ENCODE measurements at regions not wholly inside any gene's neighbourhood (a gene's known extent, or its start where the extent isn't known, plus 50 kb on each side); places are given as distances from the start of the nearest gene placed in this dataset.
A peak's percentile ranks its signal among the peaks of the same experiment; 100 is the strongest.

GRCh38 chr15:91473894-91474545 is 374.0 kb downstream of the SV2B start:
- ATAC-seq (no peak), DNase-seq (no peak)
- no peaks in the 10 kb centered on the region for H3K36me3 ChIP-seq (ENCODE audit: low read depth, low read length)
- H3K9me2 ChIP-seq (replicated peaks; ENCODE audit: low read length) = no peaks in the 10 kb centered on the region
- no peaks in the 10 kb centered on the region for H3K4me1 ChIP-seq (ENCODE audit: insufficient read depth, low read length)
- no peaks in the 10 kb centered on the region for H4K20me1 ChIP-seq (ENCODE audit: low read length)
- no peak overlapping the region for H3K4me2 ChIP-seq (ENCODE audit: low read length)
- POLR2A ChIA-PET (ENCODE audit: unreplicated experiment) = no interaction called here
- no peak for TF ChIP-seq EZH2 (IDR thresholded peaks at IDR 0.05; ENCODE audit: low read length, unreplicated experiment)
- no peak for TF ChIP-seq CTCF (conservative IDR thresholded peaks at IDR 0.05; ENCODE audit: low read depth, low read length)
- no peaks in the 10 kb centered on the region for H3F3A ChIP-seq (ENCODE audit: low read length, unreplicated experiment)
- H3K27ac ChIP-seq (ENCODE audit: low read length) = no peak overlapping the region
- no peaks in the 10 kb centered on the region for H3K9me3 ChIP-seq (ENCODE audit: low read length)
- BruUV-seq (replicated peaks) = no TSS peak
- H3K9ac ChIP-seq (ENCODE audit: low read length) = no peak overlapping the region
- no peak overlapping the region for H3K4me3 ChIP-seq (ENCODE audit: low read length)
- H2AFZ ChIP-seq (ENCODE audit: low read length) = no peak overlapping the region
- H3K27me3 ChIP-seq (ENCODE audit: low read length) = peaks cover 43% of the 10 kb centered on the region
- intact Hi-C loops (cut with micrococcal nuclease) = no loop called here
- no peaks in the 10 kb centered on the region for H3K79me2 ChIP-seq (ENCODE audit: low read length)
- CTCF ChIA-PET = no interaction called here

GRCh38 chr15:91476861-91477260 is 376.6 kb upstream of the SLCO3A1 start:
- H3K79me2 ChIP-seq (ENCODE audit: low read length) = no peaks in the 10 kb centered on the region
- POLR2A ChIA-PET (ENCODE audit: unreplicated experiment) = no interaction called here
- no peak overlapping the region for H3K4me2 ChIP-seq (ENCODE audit: low read length)
- no peaks in the 10 kb centered on the region for H3K4me1 ChIP-seq (ENCODE audit: insufficient read depth, low read length)
- no peaks in the 10 kb centered on the region for H3K9me2 ChIP-seq (replicated peaks; ENCODE audit: low read length)
- H3F3A ChIP-seq (ENCODE audit: low read length, unreplicated experiment) = no peaks in the 10 kb centered on the region
- H4K20me1 ChIP-seq (ENCODE audit: low read length) = no peaks in the 10 kb centered on the region
- TF ChIP-seq EZH2phosphoT487 (IDR thresholded peaks at IDR 0.05; ENCODE audit: borderline replicate concordance, low read length) (no peak), CTCF (conservative IDR thresholded peaks at IDR 0.05; ENCODE audit: low read depth, low read length) (peak; percentile 33; the same call in 1 of the 2 replicates)
- H3K4me3 ChIP-seq (ENCODE audit: low read length) = no peak overlapping the region
- no TSS peak for BruUV-seq (replicated peaks)
- H3K27ac ChIP-seq (ENCODE audit: low read length) = no peak overlapping the region
- ATAC-seq (no peak), DNase-seq (no peak)
- no peak overlapping the region for H2AFZ ChIP-seq (ENCODE audit: low read length)
- H3K9me3 ChIP-seq (ENCODE audit: low read length) = no peaks in the 10 kb centered on the region
- no peaks in the 10 kb centered on the region for H3K36me3 ChIP-seq (ENCODE audit: low read depth, low read length)
- H3K27me3 ChIP-seq (ENCODE audit: low read length) = peaks cover 45% of the 10 kb centered on the region
- intact Hi-C loops (cut with micrococcal nuclease) = no loop called here
- H3K9ac ChIP-seq (ENCODE audit: low read length) = no peak overlapping the region
- CTCF ChIA-PET = no interaction called here

GRCh38 chr15:91478717-91479191 is 374.8 kb upstream of the SLCO3A1 start:
- BruUV-seq (replicated peaks) = no TSS peak
- DNase-seq = no peak
- ChIA-PET CTCF (interaction anchor here (0.7 kb wide), 1 partner anchor 58 kb away, joined by 5 read pairs; no protein-coding TSS in a partner anchor), POLR2A (ENCODE audit: unreplicated experiment) (no interaction called here)
- Histone ChIP-seq H3K27me3 (ENCODE audit: low read length) (peaks cover 44% of the 10 kb centered on the region), H3K36me3 (ENCODE audit: low read depth, low read length) (no peaks in the 10 kb centered on the region), H3K79me2 (ENCODE audit: low read length) (no peaks in the 10 kb centered on the region), H3K9me3 (ENCODE audit: low read length) (no peaks in the 10 kb centered on the region), H3K4me2 (ENCODE audit: low read length) (no peak overlapping the region), H4K20me1 (ENCODE audit: low read length) (no peaks in the 10 kb centered on the region), H2AFZ (ENCODE audit: low read length) (no peak overlapping the region), H3K4me1 (ENCODE audit: insufficient read depth, low read length) (no peaks in the 10 kb centered on the region), H3K4me3 (ENCODE audit: low read length) (no peak overlapping the region), H3F3A (ENCODE audit: low read length, unreplicated experiment) (no peaks in the 10 kb centered on the region), H3K9ac (ENCODE audit: low read length) (no peak overlapping the region), H3K27ac (ENCODE audit: low read length) (no peak overlapping the region), H3K9me2 (replicated peaks; ENCODE audit: low read length) (no peaks in the 10 kb centered on the region)
- ATAC-seq = no peak
- intact Hi-C loops (cut with micrococcal nuclease) = no loop called here
- no peak for TF ChIP-seq EZH2phosphoT487 (IDR thresholded peaks at IDR 0.05; ENCODE audit: borderline replicate concordance, low read length)
- TF ChIP-seq EZH2 (IDR thresholded peaks at IDR 0.05; ENCODE audit: low read length, unreplicated experiment) = no peak
- no peak for TF ChIP-seq CTCF (conservative IDR thresholded peaks at IDR 0.05; ENCODE audit: low read depth, low read length)
